GM12892 (cell line): ENCODE measurements at regions not wholly inside any gene's neighbourhood (a gene's known extent, or its start where the extent isn't known, plus 50 kb on each side); places are given as distances from the start of the nearest gene placed in this dataset.

Experiments
- POLR2A ChIP-seq: IDR thresholded peaks from 2 replicates; pipeline ENCODE4 v1.6.1; 2011; ENCODE audit warnings: low read depth, low read length, control low read depth
- TAF1 ChIP-seq: IDR thresholded peaks from 2 replicates; pipeline ENCODE4 v1.6.1; 2011; ENCODE audit warnings: low read depth, mild to moderate bottlenecking, control low read depth, low read length, borderline replicate concordance

GRCh38 chr7:132041108-132041507 is 484.7 kb upstream of the PODXL start:
- TF ChIP-seq POLR2A (no peak), TAF1 (no peak)
